ENCODE measurements at regions not wholly inside any gene's neighbourhood (a gene's known extent, or its start where the extent isn't known, plus 50 kb on each side); places are given as distances from the start of the nearest gene placed in this dataset.

DNA sequence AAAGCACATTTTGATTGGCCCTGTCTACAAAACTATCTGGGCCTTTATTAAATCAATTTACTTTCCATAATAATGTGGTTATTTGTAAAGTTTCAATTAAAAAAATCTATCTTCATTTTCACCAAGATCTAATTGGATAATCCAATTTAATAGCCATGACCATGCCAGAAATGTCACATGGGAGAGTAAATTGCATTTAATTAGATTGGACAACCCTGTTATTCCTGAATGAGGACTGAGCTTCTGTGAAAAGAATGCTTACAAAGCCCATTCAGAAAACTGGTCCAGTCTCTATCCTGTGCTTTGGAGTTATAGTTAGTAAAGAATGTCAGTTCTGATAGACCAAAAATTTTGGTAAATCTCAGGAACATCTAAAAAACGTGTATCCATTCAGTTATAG is 541.9 kb upstream of the ANO5 start:
- TF ChIP-seq, protein P1, sequence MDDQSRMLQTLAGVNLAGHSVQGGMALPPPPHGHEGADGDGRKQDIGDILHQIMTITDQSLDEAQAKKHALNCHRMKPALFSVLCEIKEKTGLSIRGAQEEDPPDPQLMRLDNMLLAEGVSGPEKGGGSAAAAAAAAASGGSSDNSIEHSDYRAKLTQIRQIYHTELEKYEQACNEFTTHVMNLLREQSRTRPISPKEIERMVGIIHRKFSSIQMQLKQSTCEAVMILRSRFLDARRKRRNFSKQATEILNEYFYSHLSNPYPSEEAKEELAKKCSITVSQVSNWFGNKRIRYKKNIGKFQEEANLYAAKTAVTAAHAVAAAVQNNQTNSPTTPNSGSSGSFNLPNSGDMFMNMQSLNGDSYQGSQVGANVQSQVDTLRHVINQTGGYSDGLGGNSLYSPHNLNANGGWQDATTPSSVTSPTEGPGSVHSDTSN (CRISPR knock-in tag; IDR thresholded peaks at IDR 0.05; ENCODE audit: borderline replicate concordance), result no peak
- TF ChIP-seq, protein P2, sequence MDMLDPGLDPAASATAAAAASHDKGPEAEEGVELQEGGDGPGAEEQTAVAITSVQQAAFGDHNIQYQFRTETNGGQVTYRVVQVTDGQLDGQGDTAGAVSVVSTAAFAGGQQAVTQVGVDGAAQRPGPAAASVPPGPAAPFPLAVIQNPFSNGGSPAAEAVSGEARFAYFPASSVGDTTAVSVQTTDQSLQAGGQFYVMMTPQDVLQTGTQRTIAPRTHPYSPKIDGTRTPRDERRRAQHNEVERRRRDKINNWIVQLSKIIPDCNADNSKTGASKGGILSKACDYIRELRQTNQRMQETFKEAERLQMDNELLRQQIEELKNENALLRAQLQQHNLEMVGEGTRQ (IDR thresholded peaks at IDR 0.05; ENCODE audit: low read depth, low read length), result no peak
- TF ChIP-seq, protein P2 (CRISPR knock-in tag; IDR thresholded peaks at IDR 0.05; ENCODE audit: borderline replicate concordance), result no peak
- no peak for TF ChIP-seq HNF4A (CRISPR knock-in tag; IDR thresholded peaks at IDR 0.05)
- TF ChIP-seq ELF4 (CRISPR knock-in tag; IDR thresholded peaks at IDR 0.05; ENCODE audit: borderline replicate concordance), result no peak
- TF ChIP-seq, protein P3, sequence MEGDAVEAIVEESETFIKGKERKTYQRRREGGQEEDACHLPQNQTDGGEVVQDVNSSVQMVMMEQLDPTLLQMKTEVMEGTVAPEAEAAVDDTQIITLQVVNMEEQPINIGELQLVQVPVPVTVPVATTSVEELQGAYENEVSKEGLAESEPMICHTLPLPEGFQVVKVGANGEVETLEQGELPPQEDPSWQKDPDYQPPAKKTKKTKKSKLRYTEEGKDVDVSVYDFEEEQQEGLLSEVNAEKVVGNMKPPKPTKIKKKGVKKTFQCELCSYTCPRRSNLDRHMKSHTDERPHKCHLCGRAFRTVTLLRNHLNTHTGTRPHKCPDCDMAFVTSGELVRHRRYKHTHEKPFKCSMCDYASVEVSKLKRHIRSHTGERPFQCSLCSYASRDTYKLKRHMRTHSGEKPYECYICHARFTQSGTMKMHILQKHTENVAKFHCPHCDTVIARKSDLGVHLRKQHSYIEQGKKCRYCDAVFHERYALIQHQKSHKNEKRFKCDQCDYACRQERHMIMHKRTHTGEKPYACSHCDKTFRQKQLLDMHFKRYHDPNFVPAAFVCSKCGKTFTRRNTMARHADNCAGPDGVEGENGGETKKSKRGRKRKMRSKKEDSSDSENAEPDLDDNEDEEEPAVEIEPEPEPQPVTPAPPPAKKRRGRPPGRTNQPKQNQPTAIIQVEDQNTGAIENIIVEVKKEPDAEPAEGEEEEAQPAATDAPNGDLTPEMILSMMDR (CRISPR knock-in tag; IDR thresholded peaks at IDR 0.05), result no peak
- TF ChIP-seq JUND (CRISPR knock-in tag; IDR thresholded peaks at IDR 0.05), result no peak
- TF ChIP-seq ZNF354B (CRISPR knock-in tag; IDR thresholded peaks at IDR 0.05), result no peak
- TF ChIP-seq POLR2AphosphoS5 (IDR thresholded peaks at IDR 0.05; ENCODE audit: low read depth, low read length), result no peak
- no peak for TF ChIP-seq ZNF138 (CRISPR knock-in tag; IDR thresholded peaks at IDR 0.05; ENCODE audit: low read depth)
